ENCODE measurements at regions not wholly inside any gene's neighbourhood (a gene's known extent, or its start where the extent isn't known, plus 50 kb on each side); places are given as distances from the start of the nearest gene placed in this dataset.

DNA sequence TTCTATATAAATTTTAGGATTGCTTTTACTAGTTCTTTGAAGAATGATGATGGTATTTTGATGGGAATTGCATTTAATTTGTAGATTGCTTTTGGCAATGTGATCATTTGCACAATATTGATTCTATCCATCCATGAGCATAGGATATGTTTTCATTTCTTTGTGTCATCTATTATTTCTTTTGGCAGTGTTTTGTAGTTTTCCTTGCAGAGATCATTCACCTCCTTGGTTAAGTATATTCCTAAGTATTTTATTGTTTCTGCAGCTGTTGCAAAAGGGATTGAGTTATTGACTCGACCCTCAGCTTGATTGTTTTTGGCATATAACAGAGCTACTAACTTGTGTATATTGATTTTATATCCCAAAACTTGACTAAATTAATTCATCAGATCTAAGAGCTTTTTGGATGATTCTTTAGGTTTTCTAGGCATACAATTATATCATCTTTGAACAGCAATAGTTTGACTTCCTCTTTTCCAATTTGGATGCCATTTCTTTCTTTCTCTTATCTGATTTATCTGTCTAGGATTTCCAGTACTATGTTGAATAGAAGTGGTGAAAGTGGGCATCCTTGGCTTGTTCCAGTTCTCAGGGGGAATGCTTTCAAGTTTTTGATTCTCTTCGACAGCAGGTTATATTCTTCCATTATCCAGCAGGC is 668.1 kb downstream of the SLC16A7 start:
- DNase-seq (ENCODE audit: low spot score in 2 of 2) = no peak
- 79 to 80% methylated on average over 2 of the region's 2 CpGs for WGBS, 2 donors
- no peak for TF ChIP-seq POLR2A (IDR thresholded peaks at IDR 0.05)
- TF ChIP-seq, protein P1, sequence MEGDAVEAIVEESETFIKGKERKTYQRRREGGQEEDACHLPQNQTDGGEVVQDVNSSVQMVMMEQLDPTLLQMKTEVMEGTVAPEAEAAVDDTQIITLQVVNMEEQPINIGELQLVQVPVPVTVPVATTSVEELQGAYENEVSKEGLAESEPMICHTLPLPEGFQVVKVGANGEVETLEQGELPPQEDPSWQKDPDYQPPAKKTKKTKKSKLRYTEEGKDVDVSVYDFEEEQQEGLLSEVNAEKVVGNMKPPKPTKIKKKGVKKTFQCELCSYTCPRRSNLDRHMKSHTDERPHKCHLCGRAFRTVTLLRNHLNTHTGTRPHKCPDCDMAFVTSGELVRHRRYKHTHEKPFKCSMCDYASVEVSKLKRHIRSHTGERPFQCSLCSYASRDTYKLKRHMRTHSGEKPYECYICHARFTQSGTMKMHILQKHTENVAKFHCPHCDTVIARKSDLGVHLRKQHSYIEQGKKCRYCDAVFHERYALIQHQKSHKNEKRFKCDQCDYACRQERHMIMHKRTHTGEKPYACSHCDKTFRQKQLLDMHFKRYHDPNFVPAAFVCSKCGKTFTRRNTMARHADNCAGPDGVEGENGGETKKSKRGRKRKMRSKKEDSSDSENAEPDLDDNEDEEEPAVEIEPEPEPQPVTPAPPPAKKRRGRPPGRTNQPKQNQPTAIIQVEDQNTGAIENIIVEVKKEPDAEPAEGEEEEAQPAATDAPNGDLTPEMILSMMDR (IDR thresholded peaks at IDR 0.05) = no peak
- no peak overlapping the region for H3K4me3 ChIP-seq (ENCODE audit: low read depth, poor library complexity, severe bottlenecking)
- intact Hi-C loops (cut with DNase I; ENCODE audit: low total_unique reads) = no loop called here

DNA sequence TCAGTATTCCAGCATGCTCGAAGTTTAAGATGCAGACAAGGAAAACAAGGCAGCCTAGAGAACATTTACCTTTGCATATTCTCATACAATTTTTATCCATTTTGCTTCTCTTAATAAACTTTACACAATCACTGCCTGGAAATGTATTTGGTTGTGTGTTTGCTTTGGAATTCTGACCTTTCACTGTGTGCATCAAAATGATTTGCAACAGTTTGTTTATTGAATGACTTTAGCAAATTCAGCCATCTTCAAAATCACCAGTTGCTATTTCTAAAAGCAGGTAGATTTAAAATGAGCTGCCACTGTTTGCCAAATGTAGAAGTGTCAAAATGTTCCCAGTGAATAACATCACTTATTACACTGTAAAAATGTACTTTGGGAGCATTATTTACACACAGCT is 669.9 kb downstream of the SLC16A7 start:
- intact Hi-C loops (cut with DNase I; ENCODE audit: low total_unique reads) = no loop called here
- H3K4me3 ChIP-seq (ENCODE audit: low read depth, poor library complexity, severe bottlenecking) = no peak overlapping the region
- TF ChIP-seq, protein P1 (IDR thresholded peaks at IDR 0.05) = no peak
- TF ChIP-seq POLR2A (IDR thresholded peaks at IDR 0.05) = no peak
- DNase-seq (ENCODE audit: low spot score in 2 of 2) = no peak
- 73 to 79% methylated on average over 1 of the region's 1 CpG for WGBS, 2 donors

DNA sequence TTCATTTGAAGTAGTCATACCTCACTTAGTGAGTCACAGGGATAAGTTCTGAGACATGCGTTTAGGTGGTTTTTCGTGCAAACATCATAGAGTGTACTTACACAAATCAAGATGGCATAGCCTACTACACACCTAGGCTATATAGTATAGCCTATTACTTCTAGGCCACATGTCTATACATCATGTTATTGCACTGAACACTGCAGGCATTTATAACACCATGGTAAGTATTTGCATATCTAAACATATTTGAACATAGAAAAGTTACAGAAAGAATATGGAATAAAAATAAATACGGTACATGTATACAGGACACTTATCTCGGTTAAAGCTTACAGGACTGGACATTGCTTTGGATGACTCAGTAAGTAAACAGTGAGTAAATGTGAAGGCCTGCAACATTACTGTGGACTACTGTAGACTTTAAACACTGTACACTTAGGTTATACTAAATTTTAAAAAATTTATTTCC is 670.6 kb downstream of the SLC16A7 start:
- WGBS, 2 donors = 89 to 92% methylated on average over 4 of the region's 4 CpGs
- intact Hi-C loops (cut with DNase I; ENCODE audit: low total_unique reads) = no loop called here
- DNase-seq (ENCODE audit: low spot score in 2 of 2) = no peak
- no peak overlapping the region for H3K4me3 ChIP-seq (ENCODE audit: low read depth, poor library complexity, severe bottlenecking)
- TF ChIP-seq, protein P1 (IDR thresholded peaks at IDR 0.05) = no peak
- TF ChIP-seq POLR2A (IDR thresholded peaks at IDR 0.05) = no peak

DNA sequence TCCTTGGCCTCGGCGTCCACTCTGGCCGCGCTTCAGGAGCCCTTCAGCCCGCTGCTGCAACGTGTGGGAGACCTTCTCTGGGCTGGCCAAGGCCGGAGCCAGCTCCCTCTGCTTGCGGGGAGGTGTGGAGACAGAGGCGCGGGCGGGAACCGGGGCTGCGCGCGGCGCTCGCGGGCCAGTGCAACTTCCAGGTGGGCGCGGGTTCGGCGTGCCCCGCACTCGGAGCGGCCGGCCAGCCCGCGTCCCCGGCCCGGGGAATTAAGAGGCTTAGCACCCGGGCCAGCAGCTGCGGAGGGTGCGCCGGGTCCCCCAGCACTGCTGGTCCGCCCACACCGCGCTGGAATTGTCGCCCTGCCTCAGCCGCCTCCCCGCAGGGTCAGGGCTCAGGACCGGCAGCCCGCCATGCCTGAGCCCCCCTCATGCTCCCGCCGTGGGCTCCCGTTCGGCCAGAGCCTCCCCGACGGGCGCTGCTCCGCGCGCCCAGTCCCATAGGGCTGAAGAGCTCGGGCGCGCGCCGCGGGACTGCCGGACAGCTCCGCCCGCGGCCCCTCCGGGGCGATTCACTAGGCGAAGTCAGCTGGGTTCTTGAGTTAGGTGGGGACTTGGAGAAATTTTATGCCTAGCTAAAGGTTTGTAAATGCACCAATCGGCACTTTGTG is 673.9 kb downstream of the SLC16A7 start:
- TF ChIP-seq, protein P1 (IDR thresholded peaks at IDR 0.05) = no peak
- TF ChIP-seq POLR2A (IDR thresholded peaks at IDR 0.05) = no peak
- WGBS, 2 donors = 97 to 98% methylated on average over 58 to 61 of the region's 66 CpGs
- DNase-seq (ENCODE audit: low spot score in 2 of 2) = no peak
- intact Hi-C loops (cut with DNase I; ENCODE audit: low total_unique reads) = no loop called here
- H3K4me3 ChIP-seq (ENCODE audit: low read depth, poor library complexity, severe bottlenecking) = no peak overlapping the region

DNA sequence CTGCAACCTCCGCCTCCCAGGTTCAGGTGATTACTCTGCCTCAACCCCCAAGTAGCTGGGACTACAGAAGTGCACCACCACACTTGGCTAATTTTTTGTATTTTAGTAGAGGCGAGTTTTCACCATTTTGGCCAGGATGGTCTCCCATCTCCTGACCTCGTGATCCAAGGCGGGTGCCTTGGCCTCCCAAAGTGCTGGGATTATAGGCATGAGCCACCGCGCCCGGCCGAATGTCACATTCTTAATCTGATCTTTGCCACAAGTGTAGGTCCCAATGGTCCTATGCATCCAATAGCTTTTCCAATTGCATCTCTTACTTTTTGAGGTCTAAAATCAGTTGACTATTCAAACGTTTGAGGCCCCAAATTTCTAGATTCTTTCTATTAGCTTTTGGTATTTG is 676.0 kb downstream of the SLC16A7 start:
- H3K4me3 ChIP-seq (ENCODE audit: low read depth, poor library complexity, severe bottlenecking) = no peak overlapping the region
- intact Hi-C loops (cut with DNase I; ENCODE audit: low total_unique reads) = no loop called here
- TF ChIP-seq, protein P1 (IDR thresholded peaks at IDR 0.05) = no peak
- no peak for TF ChIP-seq POLR2A (IDR thresholded peaks at IDR 0.05)
- no peak for DNase-seq (ENCODE audit: low spot score in 2 of 2)
- 87 to 90% methylated on average over 9 of the region's 9 CpGs for WGBS, 2 donors
